Right renal pelvis (tissue), 4 donors: ENCODE measurements at regions not wholly inside any gene's neighbourhood (a gene's known extent, or its start where the extent isn't known, plus 50 kb on each side); places are given as distances from the start of the nearest gene placed in this dataset.
"Not testable (repeated sequence)": the region's sequence is repeated elsewhere in the genome, so short reads cannot be mapped to it uniquely, and the experiment has no call there.

Source experiments
- DNase-seq, 4 donors: peaks; one replicate each; pipeline ENCODE4 v3.0.0-alpha.2; 2013; ENCODE audit warnings: low read depth in 4 of 4, low spot score in 3 of 4, missing footprints in 1 of 4

DNA sequence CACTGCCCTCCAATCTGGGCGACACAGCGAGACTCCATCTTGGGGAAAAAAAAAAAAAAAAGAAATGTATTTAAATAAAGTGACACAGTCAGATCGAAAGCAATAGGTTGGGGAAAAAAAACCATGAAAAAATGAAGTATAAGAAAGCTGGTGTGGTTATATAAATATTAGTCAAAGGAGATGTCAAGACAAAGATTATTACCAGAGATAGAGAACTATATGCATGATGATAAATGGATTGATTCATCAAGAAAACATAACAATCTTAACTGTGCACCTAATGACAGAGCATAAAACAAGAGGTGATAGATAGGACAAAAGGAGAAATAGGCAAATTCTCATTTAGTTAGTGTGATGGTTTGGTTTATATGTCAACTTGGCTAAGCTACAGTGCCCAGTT lies 146.9 kb upstream of the AHI1 start:
- no peak for DNase-seq

DNA sequence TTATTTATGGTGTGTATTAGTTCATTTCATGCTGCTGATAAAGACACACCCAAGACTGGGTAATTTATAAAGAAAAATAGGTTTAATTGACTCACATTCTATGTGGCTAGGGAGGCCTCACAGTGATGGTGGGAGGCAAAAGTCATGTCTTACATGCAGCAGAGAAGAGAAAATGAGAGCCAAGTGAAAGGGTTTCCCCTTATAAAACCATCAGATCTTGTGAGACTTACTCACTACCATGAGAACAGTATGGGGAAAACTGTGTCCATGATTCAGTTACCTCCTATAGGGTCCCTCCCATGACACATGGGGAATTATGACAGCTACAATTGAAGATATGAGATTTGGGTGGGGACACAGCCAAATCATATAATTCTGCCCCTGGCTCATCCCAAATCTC lies 150.0 kb upstream of the AHI1 start:
- DNase-seq, result no peak

DNA sequence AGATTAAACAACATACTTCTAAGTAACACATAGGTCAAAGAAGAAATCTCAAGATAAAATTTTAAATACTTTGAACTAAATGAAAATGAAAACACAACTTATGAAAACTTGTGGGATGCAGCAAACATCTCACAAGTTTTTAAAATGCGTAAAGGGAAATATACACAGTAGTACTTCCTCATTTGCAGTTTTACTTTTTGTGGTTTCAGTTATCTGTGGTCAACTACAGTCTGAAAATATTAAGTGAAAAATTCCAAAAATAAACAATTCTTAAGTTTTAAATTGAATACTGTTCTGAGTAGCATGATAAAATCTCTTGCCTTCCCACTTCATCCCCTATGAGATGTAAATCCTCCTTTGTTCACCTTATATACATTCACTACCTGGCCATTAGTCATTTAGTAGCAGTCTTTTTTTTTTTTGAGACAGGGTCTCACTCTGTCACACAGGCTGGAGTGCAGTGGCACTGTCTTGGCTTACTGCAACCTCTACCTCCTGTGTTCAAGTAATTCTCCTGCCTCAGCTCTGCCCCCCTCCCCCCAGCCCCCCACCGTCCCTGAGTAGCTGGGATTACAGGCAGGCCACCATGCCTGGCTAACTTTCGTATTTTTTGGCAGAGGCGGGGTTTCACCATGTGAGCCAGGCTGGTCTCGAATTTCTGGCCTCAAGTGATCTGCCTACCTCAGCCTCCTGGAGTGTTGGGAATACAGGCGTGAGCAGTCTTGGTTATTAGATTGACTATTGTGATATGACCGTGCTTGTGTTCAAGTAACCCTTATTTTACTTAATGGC lies 154.6 kb upstream of the AHI1 start:
- no peak for DNase-seq

DNA sequence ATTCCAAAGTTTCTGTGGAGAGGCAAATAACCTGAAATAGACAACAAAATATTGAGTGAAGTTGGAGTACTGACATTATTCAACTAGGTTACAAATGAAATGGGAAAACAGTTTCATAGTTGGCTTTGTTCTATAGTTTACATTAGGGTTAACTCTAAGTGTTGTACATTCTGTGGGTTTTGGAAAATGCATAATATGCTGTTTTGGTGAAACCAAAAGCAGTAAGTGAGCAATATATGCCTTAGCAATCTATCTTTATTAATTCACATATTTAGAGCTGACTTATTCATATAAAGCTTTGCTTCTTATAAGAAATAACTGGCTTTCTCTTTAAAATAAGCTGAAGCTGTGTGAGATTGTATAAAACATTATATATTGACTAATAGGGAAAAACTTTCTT lies 157.5 kb upstream of the AHI1 start:
- no peak for DNase-seq

DNA sequence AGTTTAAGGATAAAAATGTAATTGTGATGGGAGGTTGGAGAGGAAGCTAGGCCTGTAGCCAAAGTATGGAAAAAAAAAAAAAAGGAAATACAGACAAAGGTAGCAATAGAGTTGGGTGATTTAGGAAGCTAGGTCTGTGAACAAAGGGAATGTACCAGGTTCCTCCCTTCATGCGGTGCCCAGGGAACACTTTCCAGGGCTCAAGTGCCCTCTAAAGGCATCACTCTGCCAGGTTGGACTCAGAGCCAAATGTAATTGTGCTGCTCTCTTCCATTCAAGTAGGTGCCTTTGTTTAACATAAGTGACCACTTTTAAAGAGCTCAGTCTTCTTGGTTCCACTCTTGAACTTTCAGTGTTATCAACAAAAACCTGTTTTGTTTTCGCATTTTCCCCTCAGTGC lies 159.7 kb upstream of the AHI1 start:
- no peak for DNase-seq

DNA sequence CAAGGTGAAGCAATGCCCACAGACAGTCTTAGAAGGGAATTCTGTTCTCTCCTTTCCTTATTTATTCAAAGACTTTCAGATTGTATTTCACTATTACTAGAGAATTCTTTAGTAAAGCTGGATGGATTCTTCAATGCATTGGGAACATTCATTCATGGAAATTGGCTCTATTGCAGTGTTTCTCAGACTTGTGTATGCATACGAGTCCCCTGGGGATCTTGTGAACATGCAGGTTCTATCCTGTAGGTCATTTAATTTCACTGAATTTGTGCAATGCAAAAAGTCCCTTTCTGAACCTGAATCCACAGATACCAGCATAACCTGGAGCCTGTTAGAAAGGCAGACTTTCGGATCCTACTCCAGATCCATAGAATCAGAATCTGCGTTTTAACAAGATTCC lies 160.9 kb upstream of the AHI1 start:
- DNase-seq, result no peak

DNA sequence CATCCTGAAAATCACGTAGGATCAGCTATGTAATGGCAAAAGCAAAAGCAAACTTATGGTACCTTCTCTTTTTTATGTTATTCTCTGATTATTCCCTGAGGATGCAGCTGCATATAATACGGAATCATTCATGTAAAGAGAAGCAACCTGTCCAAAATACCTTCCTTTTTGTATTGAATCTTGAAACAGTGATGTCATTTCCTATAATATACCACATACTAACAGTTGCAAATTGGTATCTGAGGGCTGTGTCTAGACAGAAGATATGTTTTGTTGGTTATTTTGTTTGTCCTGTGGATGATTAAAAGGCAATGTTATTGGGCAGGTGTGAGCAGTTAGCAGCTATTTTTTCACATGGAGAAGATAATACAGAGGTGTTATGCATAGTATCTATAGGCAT lies 161.4 kb upstream of the AHI1 start:
- no peak for DNase-seq

DNA sequence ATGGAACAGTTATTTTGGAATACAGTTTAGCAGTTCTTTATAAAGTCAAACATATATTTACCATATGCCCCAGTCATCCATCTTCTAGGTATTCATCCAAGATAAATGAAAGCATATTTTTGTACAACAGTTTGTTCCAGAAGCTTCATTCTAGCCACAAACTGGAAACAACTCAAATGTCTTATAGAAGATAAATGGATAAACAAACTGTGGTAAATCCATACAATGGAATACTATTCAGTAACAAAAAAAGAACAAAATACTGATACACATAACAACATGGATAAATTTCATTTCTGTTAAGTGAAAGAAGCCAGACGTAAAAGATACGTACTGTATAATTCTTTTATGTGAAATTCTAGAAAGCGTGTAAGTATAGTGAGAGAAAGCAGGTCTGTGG lies 167.0 kb upstream of the AHI1 start:
- no peak for DNase-seq

DNA sequence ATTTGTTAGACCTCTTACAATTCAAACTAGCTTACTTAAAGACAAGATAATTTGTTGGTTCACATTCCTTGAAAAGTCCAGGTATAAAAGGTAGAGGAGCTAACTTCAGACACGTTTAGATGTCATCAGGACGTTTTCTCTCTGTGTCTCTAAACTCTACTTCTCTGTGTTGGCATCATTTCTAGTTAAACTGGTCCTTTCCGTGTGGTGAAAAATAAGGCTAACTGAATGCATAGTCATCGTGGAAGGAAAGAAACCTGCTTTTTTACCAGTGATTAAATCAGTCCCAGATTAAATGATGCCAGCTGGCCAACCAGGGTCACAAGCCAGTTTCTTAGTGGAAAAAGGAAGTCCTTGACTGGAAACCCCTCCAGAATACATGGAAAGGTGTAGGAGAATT lies 168.4 kb upstream of the AHI1 start:
- DNase-seq, result no peak

DNA sequence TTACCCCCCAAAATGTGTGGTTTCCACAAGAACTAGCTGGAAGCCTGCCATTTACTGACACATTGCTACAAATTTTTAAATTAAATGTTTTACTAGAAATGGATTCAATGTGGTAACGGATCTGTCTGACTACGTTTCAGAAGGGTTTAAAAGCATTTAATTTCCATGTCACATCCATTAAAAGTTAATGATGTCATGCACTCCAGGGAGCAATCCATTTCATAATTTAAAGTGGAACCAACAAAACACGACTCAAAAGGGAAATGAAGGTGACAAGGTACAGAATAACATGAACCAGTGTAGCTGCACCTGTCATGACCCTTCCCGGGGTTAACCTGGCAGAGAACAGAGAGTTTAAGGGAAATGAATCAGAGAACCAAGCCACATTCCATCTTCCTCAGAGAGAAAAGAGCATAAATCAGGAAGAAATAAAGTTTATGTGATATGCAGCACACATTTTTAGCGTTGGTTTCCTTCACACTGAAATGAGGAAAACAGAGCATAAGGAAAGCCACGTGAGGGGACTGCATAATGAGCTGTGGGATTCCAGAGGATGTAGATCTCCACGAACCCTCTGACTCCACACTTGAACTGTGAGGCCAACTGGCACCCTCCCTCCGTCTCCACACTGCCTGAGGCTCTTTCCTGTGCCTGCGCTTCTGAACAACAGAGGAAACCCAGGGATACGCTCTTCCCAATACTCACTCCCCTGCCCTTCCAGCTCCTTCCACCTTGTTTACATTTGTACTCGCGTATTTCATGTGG lies 170.3 kb upstream of the AHI1 start:
- no peak for DNase-seq

DNA sequence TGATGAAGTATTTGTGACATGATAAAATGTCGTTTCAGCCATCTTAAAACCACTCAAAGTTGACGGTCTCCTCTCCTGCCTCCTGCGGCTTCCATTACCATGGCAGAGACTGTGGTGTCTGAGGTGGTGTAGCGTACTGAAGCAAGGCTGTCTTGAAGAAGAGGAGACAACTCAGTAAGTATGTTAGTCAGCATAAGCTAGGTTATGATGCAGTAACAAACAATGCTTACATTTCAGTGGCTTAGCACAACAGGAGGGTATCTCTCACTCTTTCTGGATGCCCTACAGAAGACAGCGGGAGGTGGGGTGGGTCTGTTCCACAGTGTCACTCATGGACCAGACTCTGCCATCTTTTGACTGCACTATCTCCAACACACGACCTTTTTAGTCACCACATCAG lies 174.7 kb upstream of the AHI1 start:
- DNase-seq, result no peak

DNA sequence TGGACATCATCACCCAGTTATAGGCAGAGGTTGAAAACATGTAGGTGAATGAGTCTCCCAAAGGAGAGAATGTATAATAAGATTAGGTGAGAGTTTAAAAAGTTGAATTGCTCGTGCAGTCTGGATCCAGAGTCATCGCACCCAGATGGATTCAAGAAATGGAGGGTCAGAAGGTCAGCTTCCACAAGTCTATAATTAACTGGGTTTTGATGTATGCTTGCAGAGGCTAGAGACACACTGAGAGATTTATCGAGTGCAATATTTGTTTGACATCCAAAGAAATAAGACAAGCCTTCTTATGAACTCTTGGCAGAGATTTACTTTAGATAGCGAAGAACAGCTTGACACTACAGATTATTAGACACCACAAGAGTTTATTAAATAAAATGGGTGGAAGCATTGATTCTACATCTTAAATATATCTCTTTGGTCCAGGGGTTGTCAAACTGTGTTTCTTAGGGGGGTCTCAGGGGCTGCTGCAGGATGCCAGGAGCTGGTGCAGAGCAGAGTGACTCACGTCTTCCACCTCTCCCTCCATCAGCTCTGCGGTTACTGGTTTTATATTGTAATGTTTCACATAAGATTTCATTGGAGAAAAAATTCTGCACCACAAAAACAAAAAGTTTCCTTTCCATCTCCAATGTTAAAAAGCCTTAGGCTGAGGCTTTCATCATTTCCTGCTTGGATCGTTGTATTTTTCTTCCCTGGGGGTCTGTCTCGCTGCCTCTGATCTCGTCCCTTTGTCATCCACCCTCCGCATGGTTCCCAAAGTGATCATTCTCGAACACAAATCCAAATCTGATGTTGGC lies 176.2 kb upstream of the AHI1 start:
- DNase-seq, result no peak

DNA sequence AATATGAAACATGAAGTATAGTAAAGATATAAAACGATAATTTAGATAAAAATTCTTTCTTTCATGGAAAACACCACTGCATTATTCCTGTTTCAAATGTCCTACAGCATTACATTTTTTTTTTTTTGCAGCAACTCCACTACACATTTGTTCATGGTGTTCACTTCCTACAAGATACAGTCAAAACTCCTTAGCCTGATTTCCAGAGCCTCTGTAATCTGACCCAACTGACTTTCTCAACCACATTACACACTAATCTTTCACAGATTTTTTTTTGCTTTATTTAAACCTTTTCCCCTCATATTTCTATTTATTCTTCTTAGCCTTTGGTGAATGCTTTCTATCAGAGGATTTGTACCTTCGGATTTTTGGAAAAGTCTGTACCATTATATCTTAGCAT lies 176.5 kb upstream of the PDE7B start:
- no peak for DNase-seq

DNA sequence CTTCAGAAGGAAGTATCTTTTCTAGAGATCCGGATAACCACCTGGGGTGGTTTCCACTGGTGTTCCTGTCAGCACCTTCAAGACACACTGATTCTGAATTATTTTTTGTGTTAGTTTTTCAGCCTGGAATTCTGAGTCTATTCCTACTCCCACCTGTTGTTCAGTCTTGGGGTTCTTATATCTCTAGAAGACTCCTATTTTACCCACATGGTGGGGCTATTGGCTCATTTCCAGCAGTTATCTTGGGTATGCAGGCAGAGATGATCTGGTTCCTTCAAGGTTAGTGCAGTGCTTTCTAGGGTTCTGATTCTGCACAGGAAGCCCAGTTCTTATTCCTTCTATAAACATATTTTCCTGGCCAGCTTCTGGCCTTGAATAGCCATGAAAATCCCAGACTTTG lies 175.6 kb upstream of the PDE7B start:
- peak in 2 of 4 donors; percentile 37 to 55 for DNase-seq

DNA sequence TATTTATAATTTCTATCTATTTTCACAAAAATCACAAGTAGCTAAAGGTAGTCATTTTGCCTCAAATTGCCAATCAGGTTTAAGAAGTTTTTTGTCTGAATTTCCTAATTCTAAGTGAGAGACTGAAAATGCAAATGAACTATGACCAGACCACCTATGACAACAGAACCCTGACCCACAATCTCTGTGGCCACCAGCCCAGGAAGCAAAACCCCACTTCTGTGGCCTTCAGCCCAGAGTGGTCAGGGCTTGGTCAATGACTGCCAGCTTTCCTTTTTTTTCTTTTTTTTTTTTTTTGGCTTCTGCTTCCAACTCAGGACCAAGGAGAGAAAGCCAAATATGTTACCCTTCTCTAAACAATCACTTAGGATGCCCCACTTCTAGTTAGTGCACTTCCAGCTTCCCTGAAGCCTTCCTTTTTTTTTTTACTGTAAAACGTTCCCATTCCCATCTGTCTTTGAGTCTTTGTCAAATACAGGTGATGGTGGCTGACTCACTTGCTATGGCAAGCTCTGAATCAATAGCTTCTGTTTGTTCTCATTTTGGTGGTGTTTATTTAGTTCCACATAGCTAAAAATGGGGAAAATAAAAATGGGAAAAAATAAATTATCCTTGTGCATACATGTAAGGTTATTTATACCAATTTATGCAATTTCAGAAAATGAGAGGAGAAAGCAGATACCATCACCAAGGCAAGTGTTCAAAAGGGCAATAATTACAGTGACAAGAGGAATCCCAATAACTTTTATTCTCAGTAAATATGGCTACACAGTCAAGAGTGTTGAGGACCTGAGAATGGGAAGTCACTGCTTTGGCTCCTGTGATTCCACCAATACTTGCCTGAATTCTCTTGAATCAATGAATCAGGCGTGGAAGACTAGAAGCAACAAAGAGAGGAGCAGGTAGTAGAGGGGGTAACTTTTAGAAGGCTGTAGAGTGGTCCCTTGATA lies 170.3 kb upstream of the PDE7B start:
- DNase-seq, result no peak

DNA sequence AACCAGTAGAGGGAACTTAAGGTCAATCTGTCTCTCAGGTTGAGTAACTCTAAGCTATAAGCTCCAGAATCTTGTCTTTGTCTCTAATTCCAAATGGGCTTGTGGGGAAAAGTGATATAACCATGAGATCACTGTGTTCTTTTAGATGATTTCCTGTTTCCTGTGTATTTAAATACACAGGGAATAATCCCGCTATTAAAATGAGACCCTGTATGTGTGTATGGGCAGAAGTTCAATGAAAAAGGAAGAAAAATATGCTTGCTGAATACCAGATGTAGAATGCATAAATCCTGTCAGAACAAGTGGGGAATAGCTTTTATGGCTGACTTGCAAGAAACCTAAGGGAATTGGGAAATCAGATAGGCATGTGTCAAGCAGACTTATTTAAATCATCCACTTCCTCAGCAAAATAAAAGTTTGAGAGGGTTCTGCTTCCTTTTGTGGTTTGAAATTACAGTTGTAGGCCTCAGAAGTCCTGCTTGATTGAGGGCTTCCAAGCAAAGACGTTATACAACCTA lies 164.7 kb upstream of the PDE7B start:
- peak in 1 of 4 donors; percentile 30 for DNase-seq

DNA sequence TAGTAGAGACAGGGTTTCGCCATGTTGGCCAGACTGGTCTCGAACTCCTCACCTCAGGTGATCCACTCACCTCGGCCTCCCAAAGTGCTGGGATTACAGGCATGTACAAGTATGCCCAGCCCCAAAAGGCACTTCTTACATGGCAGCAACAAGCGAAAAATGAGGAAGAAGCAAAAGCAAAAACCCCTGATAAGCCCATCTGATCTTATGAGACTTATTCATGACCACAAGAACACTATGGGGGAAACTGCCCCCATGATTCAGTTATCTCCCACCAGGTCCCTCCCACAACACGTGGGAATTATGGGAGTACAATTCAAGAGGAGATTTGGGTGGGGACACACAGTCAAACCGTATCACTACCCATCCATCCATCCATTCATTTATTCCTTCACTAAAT lies 163.0 kb upstream of the PDE7B start:
- not testable (repeated sequence) for DNase-seq

DNA sequence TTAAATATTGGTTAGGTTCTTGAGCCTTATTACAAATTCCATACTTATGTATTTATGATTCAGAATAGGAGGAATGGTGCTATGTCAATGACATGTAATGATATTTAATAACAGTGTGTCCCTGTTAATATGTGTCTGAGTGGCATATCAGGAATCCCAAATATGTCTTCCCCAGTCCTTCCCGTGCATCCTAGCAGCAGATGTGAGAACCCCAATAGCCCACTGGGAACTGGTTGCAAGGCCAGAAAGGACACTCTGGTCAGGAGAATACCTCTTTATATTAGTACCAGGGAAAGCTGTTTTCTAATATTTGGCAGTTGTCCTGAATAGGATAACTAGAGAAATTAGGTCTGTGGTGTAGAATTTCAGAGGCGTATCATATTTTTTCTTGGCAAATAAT lies 159.1 kb upstream of the PDE7B start:
- no peak for DNase-seq

DNA sequence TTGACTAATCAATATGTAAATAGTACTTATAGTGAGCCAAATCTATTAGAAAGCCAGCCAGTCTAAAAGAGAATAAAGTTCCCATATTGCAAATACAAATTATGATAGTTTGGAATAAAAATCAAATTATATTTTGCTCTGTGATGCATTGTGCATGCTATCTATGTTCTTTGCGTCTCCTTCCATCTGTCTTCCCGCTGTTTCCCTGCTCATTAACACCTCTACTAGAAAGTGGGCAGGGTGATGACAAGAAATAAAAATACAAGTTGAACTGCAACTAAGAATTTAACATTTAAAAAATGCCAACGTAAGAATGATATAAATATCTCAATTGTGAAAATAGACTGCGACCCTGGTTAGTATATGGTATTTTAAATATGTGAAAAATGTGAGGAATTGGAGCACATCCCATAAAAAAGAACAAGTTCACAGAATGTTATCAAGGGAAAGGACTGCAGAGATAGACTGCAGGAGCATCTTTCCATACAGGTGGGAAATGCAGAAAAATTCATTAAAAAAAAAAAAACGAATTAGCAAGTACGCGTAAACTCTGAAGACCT lies 157.6 kb upstream of the PDE7B start:
- DNase-seq, result no peak

DNA sequence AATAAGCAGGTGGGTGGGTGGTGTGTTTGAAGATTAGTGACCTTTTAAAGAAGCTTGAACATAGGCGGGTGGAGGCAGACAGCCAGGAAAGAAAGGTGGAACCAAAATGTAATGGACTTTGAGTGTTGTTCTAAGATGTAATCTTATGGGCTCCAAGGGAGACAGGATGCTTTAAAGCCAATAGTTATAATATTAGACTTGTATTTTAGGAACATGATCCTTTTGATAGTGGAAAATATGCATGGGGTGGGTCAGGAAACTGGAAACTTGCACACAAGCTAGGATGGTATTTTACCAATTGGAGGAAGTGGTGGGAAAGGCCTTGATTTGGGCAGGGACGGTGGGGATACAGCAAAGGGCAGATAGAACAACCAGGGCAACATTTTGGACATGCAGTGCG lies 151.8 kb upstream of the PDE7B start:
- DNase-seq, result no peak
